ENCODE measurements at regions not wholly inside any gene's neighbourhood (a gene's known extent, or its start where the extent isn't known, plus 50 kb on each side); places are given as distances from the start of the nearest gene placed in this dataset.

- TF ChIP-seq CTCF (IDR thresholded peaks at IDR 0.05) (no peak), POLR2A (IDR thresholded peaks at IDR 0.05) (no peak)
Observed at GRCh38 chr21:29413683-29414082, 115.0 kb downstream of the BACH1 start.
